ACHN (cell line): ENCODE measurements at regions not wholly inside any gene's neighbourhood (a gene's known extent, or its start where the extent isn't known, plus 50 kb on each side); places are given as distances from the start of the nearest gene placed in this dataset.

Experiments
- DNase-seq: peaks from one replicate; pipeline ENCODE4 v3.0.0-alpha.2; 2015
- in situ Hi-C: cut with HindIII; loops from 2 replicates; pipeline ENCODE4 v1.10.0; 2017; ENCODE audit warnings: low sequenced_read_pairs, low pct_ligation_motif_present, low pct_unique_long_range_greater_than_20kb

GRCh38 chr22:47456031-47456430 lies 693.6 kb downstream of the TBC1D22A start:
- in situ Hi-C loops = no loop called here
- DNase-seq = no peak

- in situ Hi-C loops = no loop called here
- no peak for DNase-seq
These were observed 690.6 kb downstream of the TBC1D22A start for GRCh38 chr22:47453049-47453448.

GRCh38 chr22:47452184-47452583 lies 689.7 kb downstream of the TBC1D22A start:
- DNase-seq = no peak
- in situ Hi-C loops = no loop called here

- DNase-seq = no peak
- in situ Hi-C loops = no loop called here
These were observed 688.5 kb downstream of the TBC1D22A start for GRCh38 chr22:47450876-47451475.

GRCh38 chr22:47449508-47450270 lies 687.2 kb downstream of the TBC1D22A start:
- in situ Hi-C loops = no loop called here
- no peak for DNase-seq

GRCh38 chr22:47448231-47449223 lies 686.1 kb downstream of the TBC1D22A start:
- DNase-seq = no peak
- in situ Hi-C loops = no loop called here

- in situ Hi-C loops = no loop called here
- DNase-seq = no peak
These were observed 684.7 kb downstream of the TBC1D22A start for GRCh38 chr22:47446821-47447810.

- in situ Hi-C loops = no loop called here
- no peak for DNase-seq
These were observed 683.9 kb downstream of the TBC1D22A start for GRCh38 chr22:47446331-47446730.

GRCh38 chr22:47445716-47446290 lies 683.4 kb downstream of the TBC1D22A start:
- DNase-seq = no peak
- in situ Hi-C loops = no loop called here

- DNase-seq = no peak
- in situ Hi-C loops = no loop called here
These were observed 682.8 kb downstream of the TBC1D22A start for GRCh38 chr22:47445212-47445611.

GRCh38 chr22:47444746-47445065 lies 682.3 kb downstream of the TBC1D22A start:
- DNase-seq = no peak
- in situ Hi-C loops = no loop called here

GRCh38 chr22:47443836-47444745 lies 681.6 kb downstream of the TBC1D22A start:
- in situ Hi-C loops = no loop called here
- no peak for DNase-seq

GRCh38 chr22:47442821-47443220 lies 680.4 kb downstream of the TBC1D22A start:
- in situ Hi-C loops = no loop called here
- no peak for DNase-seq

- no peak for DNase-seq
- in situ Hi-C loops = no loop called here
These were observed 677.3 kb downstream of the TBC1D22A start for GRCh38 chr22:47439643-47440265.

- in situ Hi-C loops = no loop called here
These were observed 675.2 kb downstream of the TBC1D22A start for GRCh38 chr22:47437636-47438035.

GRCh38 chr22:47437110-47437509 lies 674.7 kb downstream of the TBC1D22A start:
- in situ Hi-C loops = no loop called here
- DNase-seq = no peak

More at GRCh38 chr22:47437636-47438035, 675.2 kb downstream of the TBC1D22A start:
- no peak for DNase-seq
